Neural cell (in vitro differentiated cells): ENCODE measurements at regions not wholly inside any gene's neighbourhood (a gene's known extent, or its start where the extent isn't known, plus 50 kb on each side); places are given as distances from the start of the nearest gene placed in this dataset.

Experiments used
- H2AFZ ChIP-seq: fragments of 200-600, 300-800 bp; sonication (generic), shearing (Covaris generic); 2 replicates; pipeline ENCODE4 v1.6.0; 2014; ENCODE audit warnings: low read depth, mild to moderate bottlenecking, antibody characterized with exemption, low read length, moderate library complexity
- H3F3A ChIP-seq: fragments of 200-600 bp; shearing (Covaris generic); 2 replicates; pipeline ENCODE4 v1.6.1; 2016; ENCODE audit warnings: mild to moderate bottlenecking, moderate library complexity, mixed read lengths, antibody characterized with exemption, low read length; ENCODE audit not compliant: insufficient read depth, poor library complexity, severe bottlenecking
- H3K27ac ChIP-seq: fragments of 200-600, 300-800 bp; sonication (generic), shearing (Covaris generic); 2 replicates; pipeline ENCODE4 v1.5.1; 2014; ENCODE audit warnings: mild to moderate bottlenecking, low read length, moderate library complexity
- H3K27me3 ChIP-seq: fragments of 300-800, 200-600 bp; sonication (generic), shearing (Covaris generic); 2 replicates; pipeline ENCODE4 v1.6.0; 2014; ENCODE audit warnings: mild to moderate bottlenecking, low read depth, low read length, moderate library complexity; ENCODE audit not compliant: insufficient read depth
- H3K36me3 ChIP-seq: fragments of 300-800, 200-600 bp; sonication (generic), shearing (Covaris generic); 2 replicates; pipeline ENCODE4 v1.5.1; 2014; ENCODE audit warnings: mild to moderate bottlenecking, antibody characterized with exemption, low read length, moderate library complexity; ENCODE audit not compliant: insufficient read depth
- H3K4me2 ChIP-seq: fragments of 300-800, 200-600 bp; sonication (generic), shearing (Covaris generic); 2 replicates; pipeline ENCODE4 v1.6.0; 2014; ENCODE audit warnings: mild to moderate bottlenecking, low read length
- H3K4me3 ChIP-seq: fragments of 300-800, 200-600 bp; sonication (generic), shearing (Covaris generic); 2 replicates; pipeline ENCODE4 v1.5.1; 2014; ENCODE audit warnings: mild to moderate bottlenecking, low read length, moderate library complexity
- H3K79me2 ChIP-seq: fragments of 200-600 bp; shearing (Covaris generic); replicated peaks from 2 replicates; pipeline ENCODE4 v1.6.0; 2014; ENCODE audit warnings: mild to moderate bottlenecking, low read length, moderate library complexity; ENCODE audit not compliant: insufficient read depth
- H3K9ac ChIP-seq: fragments of 300-800, 200-600 bp; sonication (generic), shearing (Covaris generic); 2 replicates; pipeline ENCODE4 v1.6.1; 2016; ENCODE audit warnings: mild to moderate bottlenecking, low read length, mixed read lengths
- H3K9me2 ChIP-seq: fragments of 200-600 bp; shearing (Covaris generic); 2 replicates; pipeline ENCODE4 v1.6.1; 2016; ENCODE audit warnings: mild to moderate bottlenecking, low read length, mixed read lengths; ENCODE audit not compliant: insufficient read depth
- H3K9me3 ChIP-seq: fragments of 200-600, 300-800 bp; sonication (generic), shearing (Covaris generic); 2 replicates; pipeline ENCODE4 v1.6.1; 2016; ENCODE audit warnings: mild to moderate bottlenecking, mixed run types, low read length, moderate library complexity, mixed read lengths
- H4K20me1 ChIP-seq: fragments of 200-600 bp; shearing (Covaris generic); 2 replicates; pipeline ENCODE4 v1.6.1; 2016; ENCODE audit warnings: mild to moderate bottlenecking, mixed run types; ENCODE audit not compliant: insufficient read depth
- EP300 ChIP-seq: fragments of 450-650 bp; conservative IDR thresholded peaks from 2 replicates; pipeline ENCODE4 v1.6.1; 2014; ENCODE audit warnings: antibody characterized with exemption, mild to moderate bottlenecking, moderate library complexity; ENCODE audit not compliant: poor library complexity, severe bottlenecking
- EZH2 ChIP-seq: fragments of 200-600, 300-800 bp; shearing (Covaris generic), sonication (generic); IDR thresholded peaks from 2 replicates; pipeline ENCODE4 v1.6.1; 2014; ENCODE audit warnings: antibody characterized with exemption, low read length, borderline replicate concordance, mild to moderate bottlenecking; ENCODE audit not compliant: insufficient read depth, poor library complexity, severe bottlenecking
- MXI1 ChIP-seq: fragments of 450-650 bp; conservative IDR thresholded peaks from 2 replicates; pipeline ENCODE4 v1.6.1; 2014; ENCODE audit warnings: antibody characterized with exemption, mild to moderate bottlenecking; ENCODE audit not compliant: poor library complexity, severe bottlenecking
- POLR2AphosphoS5 ChIP-seq: IDR thresholded peaks from 2 replicates; pipeline ENCODE4 v1.6.1; 2012
- RAD21 ChIP-seq: fragments of 450-650 bp; conservative IDR thresholded peaks from 2 replicates; pipeline ENCODE4 v1.6.1; 2014; ENCODE audit warnings: antibody characterized with exemption, mild to moderate bottlenecking, moderate library complexity
- SMC3 ChIP-seq: fragments of 450-650 bp; conservative IDR thresholded peaks from 2 replicates; pipeline ENCODE4 v1.6.1; 2014; ENCODE audit warnings: antibody characterized with exemption, mild to moderate bottlenecking, moderate library complexity; ENCODE audit not compliant: poor library complexity
- TAF1 ChIP-seq: IDR thresholded peaks from 2 replicates; pipeline ENCODE4 v1.6.1; 2012; ENCODE audit warnings: low read depth
- TF ChIP-seq, protein P1 (sequence below): fragments of 450-650 bp; IDR thresholded peaks from 2 replicates; pipeline ENCODE4 v1.5.1; 2014; ENCODE audit warnings: antibody characterized with exemption, mild to moderate bottlenecking, moderate library complexity; ENCODE audit not compliant: poor library complexity, severe bottlenecking
- TF ChIP-seq, protein P2 (sequence below): IDR thresholded peaks from 2 replicates; pipeline ENCODE4 v1.6.1; 2012; ENCODE audit warnings: borderline replicate concordance

- Histone ChIP-seq H3F3A (no peaks in the 10 kb centered on the region), H2AFZ (no peak overlapping the region)
- TF ChIP-seq MXI1 (no peak), EZH2 (no peak), TAF1 (no peak), SMC3 (no peak), POLR2AphosphoS5 (no peak), EP300 (no peak), RAD21 (no peak)
- TF ChIP-seq, protein P1, sequence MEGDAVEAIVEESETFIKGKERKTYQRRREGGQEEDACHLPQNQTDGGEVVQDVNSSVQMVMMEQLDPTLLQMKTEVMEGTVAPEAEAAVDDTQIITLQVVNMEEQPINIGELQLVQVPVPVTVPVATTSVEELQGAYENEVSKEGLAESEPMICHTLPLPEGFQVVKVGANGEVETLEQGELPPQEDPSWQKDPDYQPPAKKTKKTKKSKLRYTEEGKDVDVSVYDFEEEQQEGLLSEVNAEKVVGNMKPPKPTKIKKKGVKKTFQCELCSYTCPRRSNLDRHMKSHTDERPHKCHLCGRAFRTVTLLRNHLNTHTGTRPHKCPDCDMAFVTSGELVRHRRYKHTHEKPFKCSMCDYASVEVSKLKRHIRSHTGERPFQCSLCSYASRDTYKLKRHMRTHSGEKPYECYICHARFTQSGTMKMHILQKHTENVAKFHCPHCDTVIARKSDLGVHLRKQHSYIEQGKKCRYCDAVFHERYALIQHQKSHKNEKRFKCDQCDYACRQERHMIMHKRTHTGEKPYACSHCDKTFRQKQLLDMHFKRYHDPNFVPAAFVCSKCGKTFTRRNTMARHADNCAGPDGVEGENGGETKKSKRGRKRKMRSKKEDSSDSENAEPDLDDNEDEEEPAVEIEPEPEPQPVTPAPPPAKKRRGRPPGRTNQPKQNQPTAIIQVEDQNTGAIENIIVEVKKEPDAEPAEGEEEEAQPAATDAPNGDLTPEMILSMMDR = no peak
- TF ChIP-seq, protein P2, sequence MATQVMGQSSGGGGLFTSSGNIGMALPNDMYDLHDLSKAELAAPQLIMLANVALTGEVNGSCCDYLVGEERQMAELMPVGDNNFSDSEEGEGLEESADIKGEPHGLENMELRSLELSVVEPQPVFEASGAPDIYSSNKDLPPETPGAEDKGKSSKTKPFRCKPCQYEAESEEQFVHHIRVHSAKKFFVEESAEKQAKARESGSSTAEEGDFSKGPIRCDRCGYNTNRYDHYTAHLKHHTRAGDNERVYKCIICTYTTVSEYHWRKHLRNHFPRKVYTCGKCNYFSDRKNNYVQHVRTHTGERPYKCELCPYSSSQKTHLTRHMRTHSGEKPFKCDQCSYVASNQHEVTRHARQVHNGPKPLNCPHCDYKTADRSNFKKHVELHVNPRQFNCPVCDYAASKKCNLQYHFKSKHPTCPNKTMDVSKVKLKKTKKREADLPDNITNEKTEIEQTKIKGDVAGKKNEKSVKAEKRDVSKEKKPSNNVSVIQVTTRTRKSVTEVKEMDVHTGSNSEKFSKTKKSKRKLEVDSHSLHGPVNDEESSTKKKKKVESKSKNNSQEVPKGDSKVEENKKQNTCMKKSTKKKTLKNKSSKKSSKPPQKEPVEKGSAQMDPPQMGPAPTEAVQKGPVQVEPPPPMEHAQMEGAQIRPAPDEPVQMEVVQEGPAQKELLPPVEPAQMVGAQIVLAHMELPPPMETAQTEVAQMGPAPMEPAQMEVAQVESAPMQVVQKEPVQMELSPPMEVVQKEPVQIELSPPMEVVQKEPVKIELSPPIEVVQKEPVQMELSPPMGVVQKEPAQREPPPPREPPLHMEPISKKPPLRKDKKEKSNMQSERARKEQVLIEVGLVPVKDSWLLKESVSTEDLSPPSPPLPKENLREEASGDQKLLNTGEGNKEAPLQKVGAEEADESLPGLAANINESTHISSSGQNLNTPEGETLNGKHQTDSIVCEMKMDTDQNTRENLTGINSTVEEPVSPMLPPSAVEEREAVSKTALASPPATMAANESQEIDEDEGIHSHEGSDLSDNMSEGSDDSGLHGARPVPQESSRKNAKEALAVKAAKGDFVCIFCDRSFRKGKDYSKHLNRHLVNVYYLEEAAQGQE = no peak
These were observed 179.6 kb upstream of the STT3B start for GRCh38 chr3:31353166-31353565.

GRCh38 chr3:31354373-31354772, 178.4 kb upstream of the STT3B start:
- Histone ChIP-seq H3K79me2 (no peaks in the 10 kb centered on the region), H3K4me3 (no peak overlapping the region)

More at GRCh38 chr3:31353166-31353565, 179.6 kb upstream of the STT3B start:
- Histone ChIP-seq H3K4me3 (no peak overlapping the region), H3K4me2 (no peak overlapping the region), H3K9me3 (no peaks in the 10 kb centered on the region), H3K27ac (no peak overlapping the region), H3K79me2 (no peaks in the 10 kb centered on the region), H3K36me3 (no peaks in the 10 kb centered on the region), H4K20me1 (no peaks in the 10 kb centered on the region), H3K9ac (no peak overlapping the region), H3K9me2 (no peaks in the 10 kb centered on the region), H3K27me3 (no peaks in the 10 kb centered on the region)

More at GRCh38 chr3:31354373-31354772, 178.4 kb upstream of the STT3B start:
- H3K27ac ChIP-seq = no peak overlapping the region
- no peaks in the 10 kb centered on the region for H3K9me3 ChIP-seq
- TF ChIP-seq POLR2AphosphoS5 (no peak), TAF1 (no peak), MXI1 (no peak), EP300 (no peak)
- TF ChIP-seq, protein P1 = no peak
- no peaks in the 10 kb centered on the region for H4K20me1 ChIP-seq
- H3K36me3 ChIP-seq = no peaks in the 10 kb centered on the region
- H3K9me2 ChIP-seq = no peaks in the 10 kb centered on the region
- no peak overlapping the region for H2AFZ ChIP-seq
- H3K9ac ChIP-seq = no peak overlapping the region
- no peak overlapping the region for H3K4me2 ChIP-seq
- H3K27me3 ChIP-seq = no peaks in the 10 kb centered on the region
- no peaks in the 10 kb centered on the region for H3F3A ChIP-seq
